ENCODE measurements at regions not wholly inside any gene's neighbourhood (a gene's known extent, or its start where the extent isn't known, plus 50 kb on each side); places are given as distances from the start of the nearest gene placed in this dataset.

- TF ChIP-seq EZH2phosphoT487 (IDR thresholded peaks at IDR 0.05; ENCODE audit: low read depth) (no peak), CTCF (IDR thresholded peaks at IDR 0.05; ENCODE audit: low read depth, low read length) (no peak)
- peaks cover 100% of the 10 kb centered on the region for H3K4me1 ChIP-seq (ENCODE audit: low read length)
- H3K27me3 ChIP-seq (ENCODE audit: low read depth, low read length) = no peaks in the 10 kb centered on the region
- no peaks in the 10 kb centered on the region for H3K9me3 ChIP-seq (ENCODE audit: insufficient read depth, low read length)
- no peaks in the 10 kb centered on the region for H4K20me1 ChIP-seq (ENCODE audit: insufficient read depth, low read length)
- peak overlapping the region; percentile 56 for H3K4me2 ChIP-seq (ENCODE audit: low read length)
- peak overlapping the region; percentile 18; the same call in 1 of the 2 replicates for H3K4me3 ChIP-seq (ENCODE audit: low read length)
- peak overlapping the region; percentile 83 for H3K27ac ChIP-seq (ENCODE audit: low read length)
- no peaks in the 10 kb centered on the region for H3K36me3 ChIP-seq (replicated peaks; ENCODE audit: low read depth, low read length)
- peak overlapping the region; percentile 63 for H3K9ac ChIP-seq (ENCODE audit: low read length)
- no peak overlapping the region for H2AFZ ChIP-seq (ENCODE audit: low read depth, low read length)
- H3K79me2 ChIP-seq (ENCODE audit: low read length) = no peaks in the 10 kb centered on the region
Measured at GRCh38 chr12:24730489-24730896, 218.4 kb downstream of the BCAT1 start.

- H3K79me2 ChIP-seq (ENCODE audit: low read length) = no peaks in the 10 kb centered on the region
- no peak for TF ChIP-seq CTCF (IDR thresholded peaks at IDR 0.05; ENCODE audit: low read depth, low read length)
- TF ChIP-seq EZH2phosphoT487 (IDR thresholded peaks at IDR 0.05; ENCODE audit: low read depth) = no peak
- H3K9ac ChIP-seq (ENCODE audit: low read length) = peak overlapping the region; percentile 36
- H3K4me3 ChIP-seq (ENCODE audit: low read length) = no peak overlapping the region
- H3K27ac ChIP-seq (ENCODE audit: low read length) = peak overlapping the region; percentile 83
- peak overlapping the region; percentile 14 for H3K4me2 ChIP-seq (ENCODE audit: low read length)
- peaks cover 100% of the 10 kb centered on the region for H3K4me1 ChIP-seq (ENCODE audit: low read length)
- no peaks in the 10 kb centered on the region for H4K20me1 ChIP-seq (ENCODE audit: insufficient read depth, low read length)
- H2AFZ ChIP-seq (ENCODE audit: low read depth, low read length) = no peak overlapping the region
- H3K9me3 ChIP-seq (ENCODE audit: insufficient read depth, low read length) = peaks cover 3% of the 10 kb centered on the region; the same call in 1 of the 2 replicates
- H3K27me3 ChIP-seq (ENCODE audit: low read depth, low read length) = no peaks in the 10 kb centered on the region
- peaks cover 14% of the 10 kb centered on the region for H3K36me3 ChIP-seq (replicated peaks; ENCODE audit: low read depth, low read length)
Measured at GRCh38 chr12:24728826-24729225, 220.1 kb downstream of the BCAT1 start.

GRCh38 chr12:24728366-24728765, 220.5 kb downstream of the BCAT1 start:
- Histone ChIP-seq H3K9ac (ENCODE audit: low read length) (peak overlapping the region; percentile 53), H3K4me2 (ENCODE audit: low read length) (peak overlapping the region; percentile 20), H3K36me3 (replicated peaks; ENCODE audit: low read depth, low read length) (peaks cover 18% of the 10 kb centered on the region), H3K4me1 (ENCODE audit: low read length) (peaks cover 99% of the 10 kb centered on the region), H3K27me3 (ENCODE audit: low read depth, low read length) (no peaks in the 10 kb centered on the region), H4K20me1 (ENCODE audit: insufficient read depth, low read length) (no peaks in the 10 kb centered on the region), H3K4me3 (ENCODE audit: low read length) (no peak overlapping the region), H3K27ac (ENCODE audit: low read length) (peak overlapping the region; percentile 83), H2AFZ (ENCODE audit: low read depth, low read length) (no peak overlapping the region), H3K79me2 (ENCODE audit: low read length) (no peaks in the 10 kb centered on the region), H3K9me3 (ENCODE audit: insufficient read depth, low read length) (peaks cover 7% of the 10 kb centered on the region; the same call in 1 of the 2 replicates)
- TF ChIP-seq EZH2phosphoT487 (IDR thresholded peaks at IDR 0.05; ENCODE audit: low read depth) (no peak), CTCF (IDR thresholded peaks at IDR 0.05; ENCODE audit: low read depth, low read length) (peak; percentile 75)

GRCh38 chr12:24725616-24726015, 223.3 kb downstream of the BCAT1 start:
- H3K4me3 ChIP-seq (ENCODE audit: low read length) = no peak overlapping the region
- H3K27me3 ChIP-seq (ENCODE audit: low read depth, low read length) = no peaks in the 10 kb centered on the region
- no peaks in the 10 kb centered on the region for H3K79me2 ChIP-seq (ENCODE audit: low read length)
- H4K20me1 ChIP-seq (ENCODE audit: insufficient read depth, low read length) = no peaks in the 10 kb centered on the region
- peak overlapping the region; percentile 20 for H3K4me2 ChIP-seq (ENCODE audit: low read length)
- H3K9me3 ChIP-seq (ENCODE audit: insufficient read depth, low read length) = peaks cover 21% of the 10 kb centered on the region; the same call in 1 of the 2 replicates
- H2AFZ ChIP-seq (ENCODE audit: low read depth, low read length) = no peak overlapping the region
- peak overlapping the region; percentile 83 for H3K27ac ChIP-seq (ENCODE audit: low read length)
- peaks cover 78% of the 10 kb centered on the region for H3K4me1 ChIP-seq (ENCODE audit: low read length)
- H3K9ac ChIP-seq (ENCODE audit: low read length) = peak overlapping the region; percentile 53
- H3K36me3 ChIP-seq (replicated peaks; ENCODE audit: low read depth, low read length) = peaks cover 33% of the 10 kb centered on the region
- TF ChIP-seq EZH2phosphoT487 (IDR thresholded peaks at IDR 0.05; ENCODE audit: low read depth) (no peak), CTCF (IDR thresholded peaks at IDR 0.05; ENCODE audit: low read depth, low read length) (no peak)

Data from OCI-LY3 (cell line).